Endodermal cell (in vitro differentiated cells): ENCODE measurements at regions not wholly inside any gene's neighbourhood (a gene's known extent, or its start where the extent isn't known, plus 50 kb on each side); places are given as distances from the start of the nearest gene placed in this dataset.

Experiments used
- DNase-seq: peaks from one replicate; pipeline ENCODE4 v3.0.0-alpha.2; 2017
- H3K27ac ChIP-seq: 2 replicates; pipeline ENCODE4 v1.5.1; 2013; ENCODE audit warnings: mild to moderate bottlenecking, low read depth, low read length, moderate library complexity
- H3K27me3 ChIP-seq: 2 replicates; pipeline ENCODE4 v1.6.1; 2013; ENCODE audit warnings: mild to moderate bottlenecking, low read length, moderate library complexity; ENCODE audit not compliant: insufficient read depth, control insufficient read depth, poor library complexity, severe bottlenecking
- H3K36me3 ChIP-seq: 2 replicates; pipeline ENCODE4 v1.7.0; 2013; ENCODE audit warnings: mild to moderate bottlenecking, low read length, moderate library complexity; ENCODE audit not compliant: control insufficient read depth, insufficient read depth
- H3K4me1 ChIP-seq: one replicate; pipeline ENCODE4 v1.7.0; 2013; ENCODE audit warnings: low read length; ENCODE audit not compliant: control insufficient read depth, insufficient read depth
- H3K4me3 ChIP-seq: 2 replicates; pipeline ENCODE4 v1.5.1; 2013; ENCODE audit warnings: mild to moderate bottlenecking, low read length, moderate library complexity
- H3K9ac ChIP-seq: 2 replicates; pipeline ENCODE4 v1.6.1; 2013; ENCODE audit warnings: mild to moderate bottlenecking, low read length, moderate library complexity; ENCODE audit not compliant: poor library complexity, severe bottlenecking; ENCODE audit errors: extremely low read depth
- H3K9me3 ChIP-seq: 2 replicates; pipeline ENCODE4 v1.6.1; 2013; ENCODE audit warnings: mild to moderate bottlenecking, low read length, moderate library complexity; ENCODE audit not compliant: control insufficient read depth
- H3K27ac Mint-ChIP-seq: 2 replicates; pipeline ENCODE4 v1.8.0; 2020; ENCODE audit warnings: mixed read lengths
- H3K27me3 Mint-ChIP-seq: 2 replicates; pipeline ENCODE4 v1.8.0; 2021; ENCODE audit warnings: mild to moderate bottlenecking, mixed read lengths; ENCODE audit not compliant: insufficient read depth
- H3K36me3 Mint-ChIP-seq: 2 replicates; pipeline ENCODE4 v1.8.0; 2020; ENCODE audit warnings: low read depth, mixed read lengths
- H3K4me1 Mint-ChIP-seq: 2 replicates; pipeline ENCODE4 v1.8.0; 2020; ENCODE audit warnings: mixed read lengths
- H3K4me3 Mint-ChIP-seq: 2 replicates; pipeline ENCODE4 v1.8.0; 2020; ENCODE audit warnings: mild to moderate bottlenecking, moderate library complexity, mixed read lengths
- H3K9me3 Mint-ChIP-seq: 2 replicates; pipeline ENCODE4 v1.8.0; 2020; ENCODE audit warnings: mild to moderate bottlenecking, mixed read lengths
- WGBS, 2 experiments: methylation state at CpG; one replicate each; pipeline versions ENCODE4 v1.1.5 to v1.1.7; 2013; ENCODE audit warnings: missing lambda C conversion rate in 2 of 2, mixed read lengths in 1 of 2; ENCODE audit not compliant: insufficient coverage in 1 of 2, insufficient read length in 1 of 2; 5-methylcytosine and 5-hydroxymethylcytosine counted together
- TF ChIP-seq, protein P1 (sequence below): fragments of 200-600 bp; sonication (generic); conservative IDR thresholded peaks from 2 replicates; pipeline ENCODE4 v1.5.0; 2021; ENCODE audit warnings: antibody characterized with exemption, mild to moderate bottlenecking

DNA sequence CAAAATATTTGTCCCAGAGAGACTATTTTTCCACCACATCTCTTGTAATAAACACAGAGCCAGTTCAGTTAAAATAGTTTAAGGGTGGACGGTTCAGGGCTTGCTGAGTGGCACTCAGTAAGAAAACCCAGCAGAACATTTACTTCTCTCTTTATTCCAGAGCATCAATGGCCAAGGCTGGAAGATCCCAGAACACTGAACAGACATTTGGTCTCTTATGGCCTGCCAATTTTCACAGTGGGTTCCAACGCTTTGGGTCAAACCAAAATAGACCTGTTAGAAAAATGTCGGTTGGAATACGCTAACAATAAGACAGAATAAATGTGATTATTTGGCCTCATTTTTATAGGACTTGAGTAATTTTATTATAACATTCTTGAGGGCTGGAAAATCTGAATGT, 580.3 kb upstream of the TMEFF2 start:
- Histone ChIP-seq H3K36me3 (no peaks in the 10 kb centered on the region), H3K4me3 (no peak overlapping the region), H3K27me3 (no peaks in the 10 kb centered on the region), H3K9me3 (no peaks in the 10 kb centered on the region), H3K9ac (no peak overlapping the region), H3K4me1 (no peaks in the 10 kb centered on the region), H3K27ac (no peak overlapping the region)
- Mint-ChIP-seq H3K36me3 (no peaks in the 10 kb centered on the region), H3K4me3 (no peak overlapping the region), H3K27ac (no peak overlapping the region), H3K4me1 (no peaks in the 10 kb centered on the region), H3K27me3 (no peaks in the 10 kb centered on the region), H3K9me3 (peaks cover 4% of the 10 kb centered on the region)
- no peak for DNase-seq
- TF ChIP-seq, protein P1, sequence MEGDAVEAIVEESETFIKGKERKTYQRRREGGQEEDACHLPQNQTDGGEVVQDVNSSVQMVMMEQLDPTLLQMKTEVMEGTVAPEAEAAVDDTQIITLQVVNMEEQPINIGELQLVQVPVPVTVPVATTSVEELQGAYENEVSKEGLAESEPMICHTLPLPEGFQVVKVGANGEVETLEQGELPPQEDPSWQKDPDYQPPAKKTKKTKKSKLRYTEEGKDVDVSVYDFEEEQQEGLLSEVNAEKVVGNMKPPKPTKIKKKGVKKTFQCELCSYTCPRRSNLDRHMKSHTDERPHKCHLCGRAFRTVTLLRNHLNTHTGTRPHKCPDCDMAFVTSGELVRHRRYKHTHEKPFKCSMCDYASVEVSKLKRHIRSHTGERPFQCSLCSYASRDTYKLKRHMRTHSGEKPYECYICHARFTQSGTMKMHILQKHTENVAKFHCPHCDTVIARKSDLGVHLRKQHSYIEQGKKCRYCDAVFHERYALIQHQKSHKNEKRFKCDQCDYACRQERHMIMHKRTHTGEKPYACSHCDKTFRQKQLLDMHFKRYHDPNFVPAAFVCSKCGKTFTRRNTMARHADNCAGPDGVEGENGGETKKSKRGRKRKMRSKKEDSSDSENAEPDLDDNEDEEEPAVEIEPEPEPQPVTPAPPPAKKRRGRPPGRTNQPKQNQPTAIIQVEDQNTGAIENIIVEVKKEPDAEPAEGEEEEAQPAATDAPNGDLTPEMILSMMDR: no peak
- 94 to 100% methylated on average over 1 to 4 of the region's 4 CpGs for whole genome bisulfite sequencing, 2 experiments

- no peak overlapping the region for H3K27ac ChIP-seq
- no peak overlapping the region for H3K4me3 Mint-ChIP-seq
- H3K4me1 Mint-ChIP-seq: no peaks in the 10 kb centered on the region
- no peaks in the 10 kb centered on the region for H3K27me3 Mint-ChIP-seq
- no peaks in the 10 kb centered on the region for H3K36me3 Mint-ChIP-seq
- H3K36me3 ChIP-seq: no peaks in the 10 kb centered on the region
- no peak overlapping the region for H3K4me3 ChIP-seq
- no peaks in the 10 kb centered on the region for H3K27me3 ChIP-seq
- H3K9me3 ChIP-seq: no peaks in the 10 kb centered on the region
- 80 to 100% methylated on average over 1 to 2 of the region's 2 CpGs for WGBS, 2 experiments
- TF ChIP-seq, protein P1: no peak
- no peak for DNase-seq
- H3K27ac Mint-ChIP-seq: no peak overlapping the region
- H3K9ac ChIP-seq: no peak overlapping the region
- no peaks in the 10 kb centered on the region for H3K4me1 ChIP-seq
- no peaks in the 10 kb centered on the region for H3K9me3 Mint-ChIP-seq
These were observed 578.3 kb upstream of the TMEFF2 start for GRCh38 chr2:192773044-192773443.

DNA sequence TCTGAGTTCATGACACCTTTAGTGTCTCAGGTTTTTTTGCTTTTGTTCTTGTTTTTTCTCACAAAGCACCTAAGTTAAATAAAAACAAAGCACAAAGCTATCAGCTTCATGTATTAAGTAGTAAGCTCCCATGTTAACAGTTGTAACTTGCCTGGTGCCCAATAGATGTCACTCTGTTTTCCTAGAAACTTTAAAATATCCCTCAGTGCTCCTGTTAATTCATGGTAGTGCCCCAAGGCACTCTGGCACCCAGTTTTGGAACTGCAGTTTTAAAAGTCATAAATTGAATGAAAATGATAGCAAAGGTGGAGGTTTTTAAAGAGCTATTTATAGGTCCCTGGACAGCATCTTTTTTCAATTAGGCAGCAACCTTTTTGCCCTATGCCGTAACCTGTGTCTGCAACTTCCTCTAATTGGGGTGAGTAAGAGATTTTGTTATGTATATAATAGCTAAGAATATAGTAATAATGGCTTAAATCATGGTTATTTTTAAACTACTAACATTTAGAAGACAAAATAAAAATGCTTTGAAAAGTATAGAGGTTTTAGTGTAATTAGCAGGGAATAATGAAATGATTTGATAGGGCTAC, 555.0 kb upstream of the TMEFF2 start:
- H3K9ac ChIP-seq: no peak overlapping the region
- H3K9me3 ChIP-seq: peaks cover 5% of the 10 kb centered on the region
- no peak overlapping the region for H3K27ac Mint-ChIP-seq
- H3K4me3 ChIP-seq: no peak overlapping the region
- peak; percentile 48 for DNase-seq
- no peaks in the 10 kb centered on the region for H3K36me3 Mint-ChIP-seq
- no peaks in the 10 kb centered on the region for H3K27me3 ChIP-seq
- H3K4me1 ChIP-seq: no peaks in the 10 kb centered on the region
- TF ChIP-seq, protein P1: peak; percentile 75
- WGBS, 2 experiments: 80 to 93% methylated on average over 1 of the region's 1 CpG
- no peak overlapping the region for H3K27ac ChIP-seq
- no peaks in the 10 kb centered on the region for H3K27me3 Mint-ChIP-seq
- no peaks in the 10 kb centered on the region for H3K36me3 ChIP-seq
- H3K4me1 Mint-ChIP-seq: no peaks in the 10 kb centered on the region
- H3K9me3 Mint-ChIP-seq: peaks cover 5% of the 10 kb centered on the region
- no peak overlapping the region for H3K4me3 Mint-ChIP-seq
